ENCODE measurements at regions not wholly inside any gene's neighbourhood (a gene's known extent, or its start where the extent isn't known, plus 50 kb on each side); places are given as distances from the start of the nearest gene placed in this dataset.
"Not testable (repeated sequence)": the region's sequence is repeated elsewhere in the genome, so short reads cannot be mapped to it uniquely, and the experiment has no call there.

DNA sequence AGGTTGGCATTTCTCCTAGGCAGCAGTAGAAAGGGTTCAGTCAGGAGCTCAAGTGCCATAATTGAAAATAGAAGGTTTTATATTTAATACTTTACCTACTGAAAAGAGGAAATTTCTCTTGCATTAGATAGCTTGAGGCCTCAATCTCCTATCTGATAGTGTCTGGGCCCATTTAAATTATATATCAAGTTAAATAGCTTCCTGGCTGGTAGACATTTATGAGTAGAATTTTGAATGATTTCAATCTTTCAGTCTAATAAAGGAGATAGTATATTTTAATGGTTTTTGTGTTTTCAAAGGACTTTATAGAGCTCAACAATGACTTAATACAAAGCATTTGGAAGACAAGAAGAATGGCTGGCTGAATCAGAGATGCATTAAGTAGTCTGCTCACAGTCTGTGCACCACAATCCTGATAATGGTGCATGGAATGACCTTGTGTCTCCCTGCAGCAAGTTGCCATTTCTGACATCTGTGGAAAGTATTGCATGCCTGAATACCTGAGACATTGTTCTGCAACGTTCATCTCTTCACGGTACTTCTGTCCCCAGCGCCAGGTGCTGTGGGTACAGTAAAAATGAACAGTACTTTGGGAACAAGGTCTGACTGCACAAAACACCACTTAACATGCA is 974.1 kb downstream of the TMTC2 start:
- DNase-seq, result no peak

DNA sequence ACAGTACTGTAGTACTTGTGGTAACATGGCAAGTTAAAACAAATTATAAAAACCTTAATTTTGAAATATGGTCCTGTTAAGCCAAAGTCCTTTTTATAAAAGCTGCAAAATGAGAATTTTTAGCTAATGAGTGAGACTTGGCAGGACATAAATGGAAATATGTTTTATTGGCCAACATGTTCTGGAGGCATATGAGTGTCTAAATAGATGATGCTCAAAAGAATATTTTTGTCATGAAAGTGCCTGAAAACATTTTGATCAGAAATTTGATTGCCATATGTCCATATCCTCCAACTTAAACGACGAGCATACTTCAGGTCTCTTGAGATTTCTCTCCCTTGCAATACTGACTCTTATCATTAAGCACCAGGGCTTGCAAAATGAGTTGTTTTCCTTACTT is 972.6 kb downstream of the TMTC2 start:
- no peak for DNase-seq

DNA sequence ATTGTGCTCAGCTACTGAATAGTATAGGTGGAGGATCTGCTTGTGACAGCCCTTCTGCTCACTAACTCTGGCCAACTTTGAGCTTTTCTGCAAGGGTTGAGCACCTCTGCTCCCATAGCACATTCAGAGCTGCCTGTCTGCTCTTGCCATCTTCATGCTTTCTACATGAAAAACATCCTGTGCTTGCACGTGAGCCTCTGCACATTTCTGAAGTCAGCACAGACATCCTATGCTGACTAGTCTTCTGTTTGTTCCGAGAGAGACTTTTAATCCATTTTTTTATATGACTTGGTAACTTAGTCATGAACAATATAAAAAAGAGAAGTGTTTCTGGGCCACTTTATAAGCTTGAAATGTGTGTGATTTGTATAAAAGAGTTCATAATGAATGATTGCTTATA is 969.3 kb downstream of the TMTC2 start:
- DNase-seq, result no peak

DNA sequence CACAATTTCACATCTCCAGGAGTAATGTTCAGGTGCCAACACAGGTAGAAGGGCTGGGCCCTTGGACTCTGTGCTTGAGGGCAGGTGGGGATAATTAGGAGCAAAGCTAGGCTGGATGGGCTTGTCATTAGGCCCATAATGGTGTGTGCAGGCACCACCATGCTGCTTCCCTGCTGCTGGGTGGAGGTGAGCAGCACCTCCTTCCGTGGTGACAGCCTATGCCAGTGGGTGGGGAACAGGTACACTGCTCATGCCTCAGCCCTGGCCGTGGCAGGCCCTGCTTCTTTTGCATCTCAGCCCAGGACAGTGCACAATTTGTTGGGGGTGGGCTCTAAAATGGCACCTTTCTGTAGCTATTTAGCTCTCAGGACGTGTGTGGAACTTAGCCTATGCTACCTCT is 955.5 kb downstream of the TMTC2 start:
- no peak for DNase-seq

DNA sequence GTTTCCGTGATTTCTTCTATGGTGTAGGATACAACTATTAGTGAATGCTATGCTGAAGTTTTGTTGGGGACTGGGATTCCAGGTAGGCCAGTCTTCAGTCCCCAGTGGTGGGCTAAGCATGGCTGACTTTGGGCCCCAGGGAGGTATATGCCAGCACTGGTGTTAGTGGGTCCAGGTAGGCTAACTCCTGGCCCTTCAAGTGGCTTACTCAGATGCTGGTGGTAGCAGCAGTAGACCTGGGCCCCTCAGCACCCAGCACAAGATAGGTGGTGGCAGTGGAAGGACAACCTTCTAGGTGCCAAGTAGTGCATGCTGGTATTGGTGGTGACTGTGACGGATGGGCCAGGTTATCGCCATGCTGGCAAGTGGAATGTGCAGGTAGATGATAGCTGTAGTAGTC is 955.1 kb downstream of the TMTC2 start:
- no peak for DNase-seq

DNA sequence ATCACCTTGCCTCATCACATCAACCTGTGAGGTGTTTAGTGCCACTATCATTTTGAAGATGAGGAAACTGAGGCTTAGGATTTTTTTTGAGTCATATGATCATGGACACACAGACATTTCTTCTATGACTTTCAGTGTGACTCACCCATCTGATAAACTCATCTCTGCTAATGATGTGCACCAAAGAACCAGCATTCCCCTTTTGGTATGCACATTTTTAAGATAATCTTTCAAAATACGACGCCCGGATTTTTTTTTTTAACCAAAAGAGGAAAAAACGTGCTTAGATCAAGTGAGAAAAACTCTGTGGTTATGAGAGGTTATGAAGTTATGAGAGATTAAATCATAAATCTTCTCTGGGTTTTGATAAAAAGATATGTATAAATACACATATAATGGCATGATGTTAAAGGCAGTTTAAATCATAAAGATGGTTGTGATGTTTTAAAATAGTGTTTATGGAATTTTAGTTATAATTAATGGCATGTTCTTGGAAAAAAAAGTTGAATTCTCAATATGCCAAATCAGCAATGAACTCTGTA is 948.1 kb downstream of the TMTC2 start:
- no peak for DNase-seq

DNA sequence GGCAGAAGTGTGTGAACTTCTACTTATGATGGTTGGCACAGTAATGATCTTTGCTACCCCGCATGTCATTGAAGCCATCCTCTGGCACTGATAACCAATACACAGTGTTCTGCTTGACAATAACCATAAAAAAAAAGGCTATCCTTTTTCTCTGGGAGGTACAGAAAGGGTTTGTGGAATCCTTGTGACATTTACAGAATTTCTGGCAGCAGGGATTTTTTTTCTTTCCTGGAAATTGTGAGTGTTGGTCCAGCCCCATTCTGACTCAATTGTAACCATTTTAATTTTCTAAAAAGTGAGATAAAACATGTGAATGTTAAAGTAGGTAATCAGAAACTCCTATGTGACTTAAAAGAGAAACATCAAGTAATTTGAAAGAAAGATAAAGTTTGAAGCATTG is 943.8 kb downstream of the TMTC2 start:
- DNase-seq, result no peak

DNA sequence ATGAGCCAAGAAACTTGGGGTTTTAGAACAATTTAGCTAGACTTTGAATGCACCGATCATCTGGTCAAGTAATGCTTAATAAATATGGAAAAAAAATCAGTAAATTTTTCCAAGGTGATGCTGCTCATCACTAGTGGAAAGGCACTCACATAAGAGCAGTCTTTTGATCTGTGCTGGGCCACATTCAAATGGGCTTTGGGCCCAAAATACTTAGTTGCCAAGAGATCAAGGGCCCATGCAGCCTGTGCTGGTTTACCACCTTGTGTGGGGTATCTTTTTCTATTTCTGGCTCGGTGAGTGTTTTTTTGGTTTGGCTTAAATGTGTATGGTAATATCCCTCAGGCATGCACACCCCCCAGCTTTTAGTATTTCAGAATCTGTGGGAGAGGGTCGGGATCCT is 943.2 kb downstream of the TMTC2 start:
- no peak for DNase-seq

DNA sequence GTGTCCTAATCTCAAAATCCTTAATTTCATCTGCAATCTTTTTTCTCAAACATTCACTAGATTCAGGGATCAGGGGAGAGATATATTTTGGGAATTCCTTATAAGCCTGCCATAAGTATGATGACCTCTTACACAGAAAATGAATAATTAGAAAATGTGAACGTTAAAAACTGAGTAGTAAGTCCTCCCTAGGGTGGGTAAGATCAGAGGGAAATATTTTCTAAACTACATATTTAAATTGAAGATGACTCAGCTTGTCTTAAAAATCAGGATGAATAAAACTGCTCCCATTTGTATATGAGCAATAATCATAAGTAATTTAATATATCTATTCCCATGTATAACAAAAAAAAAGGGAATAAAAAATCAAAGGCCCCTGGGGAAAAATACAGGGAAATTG is 935.5 kb downstream of the TMTC2 start:
- DNase-seq, result no peak

DNA sequence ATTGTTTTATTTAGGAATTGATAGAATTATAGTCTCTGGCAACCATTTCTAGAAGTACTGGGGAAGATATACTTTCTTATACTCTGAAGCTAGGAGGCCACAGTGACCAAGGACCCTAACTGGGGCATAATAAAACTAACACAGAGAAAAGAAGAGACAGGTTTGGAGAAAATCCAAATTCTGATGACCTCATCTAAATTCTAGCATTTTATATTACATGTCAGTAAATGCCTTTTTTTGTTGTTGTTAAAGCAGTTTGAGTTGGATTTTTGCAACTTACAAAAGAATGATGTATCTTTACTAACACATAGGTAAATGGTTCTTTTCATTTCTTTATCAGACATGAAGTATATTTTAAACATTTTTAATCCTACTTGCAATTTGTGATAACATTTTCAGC is 933.3 kb downstream of the TMTC2 start:
- no peak for DNase-seq

DNA sequence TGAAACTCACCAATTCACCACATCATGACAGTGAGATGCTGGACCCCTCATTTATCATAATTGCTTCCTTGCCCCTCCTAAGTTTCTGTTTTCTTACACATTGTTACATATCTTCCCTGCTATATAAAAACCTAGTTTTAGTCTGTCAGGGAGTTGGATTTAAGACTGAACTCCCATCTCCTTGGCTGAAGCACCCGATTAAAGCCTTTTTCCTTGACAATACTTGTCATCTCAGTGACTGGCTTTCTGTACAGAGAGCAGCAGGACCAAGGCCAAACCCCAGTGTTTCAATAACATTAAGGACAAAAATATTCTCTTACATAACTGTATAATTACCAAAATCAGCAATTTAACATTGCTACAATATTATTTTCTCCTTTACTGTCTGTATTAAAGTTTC is 928.4 kb downstream of the TMTC2 start:
- DNase-seq, result no peak

DNA sequence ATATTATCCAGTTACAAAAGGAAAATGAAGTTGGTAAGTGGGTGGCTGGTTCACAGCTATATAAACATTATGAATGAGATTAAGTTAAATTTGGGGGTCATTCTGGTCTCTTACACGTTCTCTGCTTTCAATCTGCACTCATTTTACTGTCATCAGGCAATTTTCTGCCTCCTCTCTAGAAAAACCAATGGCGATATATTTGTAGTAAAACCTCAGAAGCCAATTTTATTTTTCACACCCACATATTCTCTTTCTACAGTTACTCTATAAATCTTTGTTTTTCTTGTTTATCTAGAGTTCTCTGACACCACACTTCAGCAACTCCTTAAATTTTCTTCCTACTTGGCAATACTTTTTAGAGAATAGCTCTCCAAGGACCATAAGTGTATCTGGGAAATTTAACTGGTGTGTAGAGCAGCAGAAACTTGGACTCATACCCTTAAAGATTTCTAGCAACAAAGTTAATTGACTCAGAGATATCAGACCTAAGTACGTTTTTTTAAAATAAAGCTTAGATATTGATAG is 926.9 kb downstream of the TMTC2 start:
- no peak for DNase-seq

DNA sequence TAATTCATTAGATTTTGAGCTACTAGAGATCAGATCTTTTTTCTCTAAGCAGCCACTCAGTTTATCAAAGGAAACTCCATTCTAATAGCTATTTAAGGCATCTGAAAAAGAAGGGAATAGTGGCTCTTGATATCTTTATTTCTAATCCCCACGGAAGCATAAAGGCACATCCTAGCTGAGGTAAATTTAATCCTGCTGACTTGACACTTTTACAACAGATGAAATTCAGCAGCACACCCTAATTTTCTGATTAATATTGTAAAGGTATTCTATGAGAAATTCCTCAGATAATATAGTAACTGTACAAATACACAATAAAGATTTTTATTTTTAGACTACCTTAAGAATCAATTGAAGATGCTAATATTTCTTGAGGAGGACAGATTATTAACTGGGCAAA is 916.4 kb downstream of the TMTC2 start:
- DNase-seq, result no peak

DNA sequence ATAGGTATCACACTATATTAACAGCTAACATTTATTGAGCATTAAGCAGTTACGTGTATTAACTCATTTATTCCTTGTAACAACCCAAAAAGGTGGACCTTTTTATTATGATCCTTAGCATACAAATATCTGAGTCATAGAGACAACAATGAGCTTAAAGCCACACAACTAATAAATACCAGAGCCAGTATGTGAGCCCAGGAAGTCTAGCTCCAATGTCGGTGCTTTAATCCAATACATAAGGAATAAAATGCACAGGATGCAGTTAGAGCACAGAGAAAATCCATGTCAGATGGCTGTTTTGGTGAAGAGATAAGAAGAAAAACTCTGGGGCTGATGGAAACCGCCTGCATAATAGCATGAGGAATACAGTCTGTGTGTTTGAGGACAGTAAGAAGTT is 888.6 kb downstream of the TMTC2 start:
- no peak for DNase-seq

DNA sequence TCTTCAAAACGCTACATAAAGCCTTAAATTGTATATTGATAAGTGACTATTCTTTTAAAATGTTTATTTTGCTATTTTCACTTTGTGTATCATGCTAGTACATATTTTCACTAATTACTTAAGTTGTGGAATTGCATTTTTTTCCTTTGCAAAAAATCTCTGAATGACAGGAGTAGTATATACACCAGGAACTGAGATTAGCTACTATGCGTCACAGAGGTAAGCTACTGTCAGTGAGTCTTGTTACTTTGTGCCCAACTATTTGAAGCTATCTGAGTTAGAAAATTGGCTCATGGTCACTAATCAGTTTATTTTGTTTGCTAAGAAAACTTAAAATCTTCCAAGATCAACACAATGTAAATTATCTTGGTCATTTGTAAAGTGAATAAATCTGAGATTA is 887.4 kb downstream of the TMTC2 start:
- DNase-seq, result no peak

DNA sequence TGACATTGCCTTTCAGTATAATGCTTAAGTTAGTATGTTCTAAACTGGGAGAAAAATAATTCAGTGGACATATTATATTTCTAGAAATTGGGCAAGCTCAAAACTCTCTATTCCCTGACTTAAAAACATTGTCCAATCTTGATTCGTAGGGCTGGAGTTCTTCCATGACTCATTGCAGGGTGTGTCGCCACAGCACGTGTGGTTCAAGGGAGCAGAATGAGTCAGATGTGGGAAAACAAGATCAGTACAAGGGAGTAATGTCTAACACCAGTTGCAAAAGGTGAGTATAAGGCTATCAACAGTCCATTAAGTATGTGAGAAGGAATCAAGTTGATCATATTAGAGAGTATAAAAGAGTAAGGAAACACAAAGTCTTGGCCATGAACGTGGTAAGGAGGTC is 887.0 kb downstream of the TMTC2 start:
- DNase-seq, result no peak

DNA sequence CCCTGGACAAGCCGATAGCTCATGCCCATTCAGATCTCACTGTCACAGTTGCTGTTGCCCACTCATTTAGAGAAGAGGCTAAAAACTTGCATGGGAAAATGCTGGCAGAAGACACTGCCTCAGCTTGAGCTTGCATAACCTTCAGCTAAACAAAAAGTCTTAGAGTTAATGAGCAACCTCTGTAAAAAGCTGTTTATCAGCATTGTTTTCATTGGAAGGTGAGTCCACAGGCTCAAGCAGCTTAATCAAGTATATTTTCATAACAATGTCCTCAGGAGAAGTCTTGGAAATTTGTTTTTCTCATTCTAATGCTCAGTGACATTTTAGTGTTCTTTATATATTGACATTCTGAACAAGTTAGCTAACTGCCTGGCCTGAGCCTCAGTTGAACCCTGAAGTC is 872.9 kb downstream of the TMTC2 start:
- no peak for DNase-seq

DNA sequence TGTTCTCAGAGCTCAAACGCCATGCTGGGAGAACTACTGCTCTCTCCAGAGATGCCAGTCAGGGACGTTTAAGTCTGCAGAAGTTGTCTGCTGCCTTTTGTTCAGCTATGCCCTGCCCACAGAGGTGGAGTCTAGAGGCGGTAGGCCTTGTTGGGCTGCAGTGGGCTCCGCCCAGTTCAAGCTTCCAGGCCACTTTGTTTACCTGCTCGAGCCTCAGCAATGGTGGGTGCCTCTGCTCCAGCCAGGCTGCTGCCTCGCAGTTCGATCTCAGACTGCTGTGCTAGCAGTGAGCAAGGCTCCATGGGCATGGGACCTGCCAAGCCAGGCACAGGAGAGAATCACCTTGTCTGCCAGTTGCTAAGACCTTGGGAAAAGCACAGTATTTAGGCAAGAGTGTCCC is 869.3 kb downstream of the TMTC2 start:
- not testable (repeated sequence) for DNase-seq

DNA sequence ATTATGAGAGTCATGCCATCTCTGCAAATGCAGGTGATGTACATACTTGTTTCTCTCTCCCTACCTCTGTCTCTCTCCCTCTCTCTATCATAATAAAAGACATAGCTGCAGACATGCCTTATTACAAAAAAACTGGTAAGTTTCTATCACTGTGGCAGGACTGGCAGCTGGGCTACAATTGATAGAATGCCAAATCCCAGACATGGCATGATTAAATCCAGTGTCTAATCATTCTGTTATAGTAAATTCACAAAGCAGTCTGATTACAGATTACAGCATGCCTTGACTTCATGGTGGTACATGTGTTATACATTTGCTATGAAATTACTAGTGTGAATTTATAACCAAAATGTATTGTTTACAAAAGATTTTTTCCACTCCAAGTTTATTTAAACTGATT is 854.7 kb downstream of the TMTC2 start:
- DNase-seq, result no peak

DNA sequence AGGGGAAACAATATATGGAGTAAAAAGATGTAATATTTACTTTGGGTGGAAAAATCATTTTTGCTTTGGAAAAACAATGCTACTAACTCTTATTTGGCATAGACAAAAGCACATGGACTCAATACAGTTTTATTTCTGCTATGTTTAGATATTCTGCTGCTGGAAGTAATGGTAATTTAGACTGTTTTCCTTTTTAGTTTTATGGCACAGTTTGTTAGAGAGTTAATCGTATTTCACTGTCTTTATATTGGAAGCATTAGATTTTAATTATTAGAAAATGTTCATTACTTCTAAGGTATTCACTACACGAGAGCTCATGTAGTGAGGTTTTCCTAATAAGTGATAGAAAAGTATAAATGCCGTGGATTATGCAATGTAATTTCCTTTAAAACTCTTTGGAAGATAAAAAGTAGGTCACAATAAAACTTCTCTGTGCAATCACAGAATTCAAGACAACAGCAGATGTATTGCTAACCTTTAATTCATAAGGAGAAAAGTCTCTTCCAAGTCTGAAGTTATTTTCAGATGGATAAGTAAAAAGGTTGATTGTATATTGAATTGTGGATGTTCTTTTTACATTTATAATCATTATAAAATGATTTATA is 851.8 kb downstream of the TMTC2 start:
- DNase-seq, result no peak

DNA sequence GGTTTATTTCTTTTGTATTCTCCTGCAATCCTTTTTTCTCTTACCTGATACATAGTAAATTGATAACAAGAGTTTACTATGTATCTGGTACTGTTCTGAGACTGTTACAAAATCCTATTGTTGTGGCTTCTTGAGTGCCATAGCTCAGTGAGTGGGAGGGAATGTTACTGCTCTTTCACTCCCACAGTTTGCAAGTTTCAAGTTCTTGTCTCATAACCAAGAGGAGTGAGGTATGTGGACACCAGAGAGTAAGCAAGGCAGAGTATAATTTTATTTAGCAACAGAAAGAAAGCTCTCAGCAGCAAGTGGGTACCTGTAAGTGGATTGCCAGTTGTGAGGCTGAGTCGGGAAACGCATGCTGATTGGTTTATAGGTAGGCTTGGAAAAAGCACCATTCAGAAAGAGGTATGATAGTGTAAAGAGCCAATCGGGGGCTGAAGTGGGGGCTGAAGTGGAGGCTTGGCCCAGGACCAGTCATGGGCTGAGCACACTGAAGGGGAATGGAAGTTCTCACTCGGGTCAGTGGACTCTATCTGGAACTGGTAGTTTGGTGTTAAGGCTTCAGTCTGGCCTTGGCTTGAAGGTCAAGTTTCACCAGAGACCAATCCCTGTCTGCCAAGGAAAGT is 850.8 kb downstream of the TMTC2 start:
- no peak for DNase-seq

DNA sequence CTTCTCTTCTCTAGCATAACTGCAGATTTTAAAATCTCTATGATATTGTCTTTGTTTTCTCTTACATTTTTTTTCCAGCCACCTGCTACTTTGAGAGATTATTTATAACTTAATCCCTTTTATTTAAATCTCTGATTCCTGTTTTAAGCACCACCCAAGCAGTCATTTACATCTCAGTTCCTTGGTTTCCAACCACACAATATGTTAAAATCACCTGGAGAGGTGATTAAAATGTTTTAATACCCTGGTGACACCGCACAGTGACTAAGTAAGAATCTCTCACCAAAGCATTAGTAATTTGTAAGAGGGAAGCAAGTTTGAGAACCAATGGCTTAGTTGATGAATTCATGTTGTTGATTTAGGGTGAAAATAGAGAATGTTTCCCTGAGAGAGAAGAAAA is 849.8 kb downstream of the TMTC2 start:
- no peak for DNase-seq

DNA sequence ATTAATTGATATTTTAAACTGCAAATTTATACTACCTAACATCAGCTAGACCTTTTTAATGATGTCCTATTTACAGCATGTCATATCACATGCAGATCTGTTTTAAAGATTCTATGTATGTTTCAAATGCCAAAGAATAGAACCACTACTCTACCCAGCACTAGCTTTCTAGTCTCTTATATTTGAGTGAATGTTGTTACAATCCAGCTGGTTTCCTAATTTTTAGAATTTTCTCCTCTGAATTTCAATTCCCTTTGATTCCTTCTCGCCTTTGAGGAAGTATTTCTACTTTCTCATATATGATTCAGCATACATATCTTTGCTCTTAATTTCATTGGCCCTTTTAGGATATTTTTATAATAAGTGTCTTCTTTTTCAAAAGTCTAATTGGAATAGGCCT is 841.9 kb downstream of the TMTC2 start:
- no peak for DNase-seq

DNA sequence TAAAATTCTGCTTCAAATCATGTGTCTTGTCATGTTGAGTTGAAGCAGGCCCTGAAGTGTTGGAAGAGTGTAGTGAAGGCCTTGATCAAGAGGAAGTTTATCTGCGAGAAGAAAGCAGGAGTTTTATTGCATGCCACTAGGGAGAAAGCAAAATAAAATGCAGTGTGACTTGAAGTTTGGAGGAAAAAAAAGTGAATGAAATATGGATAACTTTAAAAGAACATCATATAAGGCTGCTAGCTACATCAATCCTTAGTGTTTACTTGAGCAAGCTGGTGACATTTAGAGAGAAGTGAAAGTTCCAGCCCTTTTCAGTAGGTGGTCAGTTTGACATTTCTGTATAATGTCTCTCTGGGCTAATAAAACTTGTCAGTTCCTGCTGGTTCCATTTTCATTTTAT is 841.1 kb downstream of the TMTC2 start:
- DNase-seq, result no peak
